Activated naive CD4-positive, alpha-beta T cell treated with anti-CD3 and anti-CD28 coated beads for 36 hours (primary cell): ENCODE measurements at regions not wholly inside any gene's neighbourhood (a gene's known extent, or its start where the extent isn't known, plus 50 kb on each side); places are given as distances from the start of the nearest gene placed in this dataset.
"Not testable (repeated sequence)": the region's sequence is repeated elsewhere in the genome, so short reads cannot be mapped to it uniquely, and the experiment has no call there.

ENCODE experiments used
- CTCF ChIA-PET: fragments of 350-600 bp; sonication (Branson Sonifier 250); formaldehyde crosslinking; loops from one replicate; lab custom pipeline; 2021; ENCODE audit warnings: antibody characterized with exemption; lab: Charles Lee
- DNase-seq: peaks from one replicate; pipeline ENCODE4 v3.0.0-alpha.2; 2020
- H3K27ac Mint-ChIP-seq: one replicate; pipeline ENCODE4 v1.8.0; 2021; ENCODE audit warnings: mild to moderate bottlenecking, mixed read lengths
- H3K27me3 Mint-ChIP-seq: one replicate; pipeline ENCODE4 v1.8.0; 2021; ENCODE audit warnings: low read depth, mixed read lengths
- H3K36me3 Mint-ChIP-seq: one replicate; pipeline ENCODE4 v1.8.0; 2021; ENCODE audit warnings: low read depth, mixed read lengths
- H3K4me1 Mint-ChIP-seq: one replicate; pipeline ENCODE4 v1.8.0; 2021; ENCODE audit warnings: low read depth, mixed read lengths
- H3K4me3 Mint-ChIP-seq: one replicate; pipeline ENCODE4 v1.8.0; 2021; ENCODE audit warnings: mild to moderate bottlenecking, moderate library complexity, mixed read lengths
- H3K9me3 Mint-ChIP-seq: one replicate; pipeline ENCODE4 v1.8.0; 2021; ENCODE audit warnings: mixed read lengths
- intact Hi-C: fragments of 100-400 bp; cut with micrococcal nuclease; formaldehyde crosslinking; loops from one replicate; pipeline ENCODE4 v1.15.1; 2023

DNA sequence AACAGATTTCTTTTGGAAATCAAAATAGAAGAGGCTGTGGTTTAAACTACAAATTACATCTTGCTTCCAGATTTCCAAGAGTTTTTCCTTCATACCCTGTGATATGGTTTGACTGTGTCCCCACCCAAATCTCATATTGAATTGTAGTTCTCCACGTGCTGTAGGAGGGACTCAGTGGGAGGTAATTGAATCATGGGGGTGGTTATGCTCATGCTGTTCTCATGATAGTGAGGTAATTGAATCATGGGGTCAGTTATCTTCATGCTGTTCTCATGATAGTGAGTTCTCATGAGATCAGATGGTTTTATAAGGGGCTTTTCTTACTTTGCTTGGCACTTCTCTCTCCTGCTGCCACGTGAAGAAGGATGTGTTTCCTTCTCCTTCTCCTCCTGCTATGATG lies 687.0 kb upstream of the ZNF608 start:
- Mint-ChIP-seq H3K4me3 (no peak overlapping the region), H3K27me3 (no peaks in the 10 kb centered on the region), H3K36me3 (no peaks in the 10 kb centered on the region), H3K9me3 (no peaks in the 10 kb centered on the region), H3K4me1 (no peaks in the 10 kb centered on the region), H3K27ac (no peak overlapping the region)
- no peak for DNase-seq
- intact Hi-C loops = no loop called here
- CTCF ChIA-PET = no interaction called here

DNA sequence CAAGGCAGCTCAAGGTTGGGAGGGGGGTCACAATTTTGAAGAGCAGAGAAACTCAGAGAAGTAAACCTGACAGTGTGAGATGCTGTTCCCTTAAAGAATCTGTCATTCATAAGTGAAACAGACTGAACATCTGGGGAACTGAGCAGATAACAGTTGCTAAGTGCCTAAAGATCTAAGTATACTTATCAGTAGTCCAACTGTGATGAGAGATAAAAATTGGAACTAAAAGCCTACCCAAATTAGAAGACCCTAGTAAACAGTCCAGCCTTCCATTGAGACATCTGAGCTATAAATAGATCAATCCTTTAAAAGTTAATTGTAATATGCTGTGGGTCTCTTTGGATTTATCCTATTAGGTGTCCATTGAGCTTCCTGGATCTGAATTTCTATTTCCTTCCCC lies 692.8 kb upstream of the ZNF608 start:
- intact Hi-C loops = no loop called here
- no peaks in the 10 kb centered on the region for H3K36me3 Mint-ChIP-seq
- CTCF ChIA-PET = no interaction called here

DNA sequence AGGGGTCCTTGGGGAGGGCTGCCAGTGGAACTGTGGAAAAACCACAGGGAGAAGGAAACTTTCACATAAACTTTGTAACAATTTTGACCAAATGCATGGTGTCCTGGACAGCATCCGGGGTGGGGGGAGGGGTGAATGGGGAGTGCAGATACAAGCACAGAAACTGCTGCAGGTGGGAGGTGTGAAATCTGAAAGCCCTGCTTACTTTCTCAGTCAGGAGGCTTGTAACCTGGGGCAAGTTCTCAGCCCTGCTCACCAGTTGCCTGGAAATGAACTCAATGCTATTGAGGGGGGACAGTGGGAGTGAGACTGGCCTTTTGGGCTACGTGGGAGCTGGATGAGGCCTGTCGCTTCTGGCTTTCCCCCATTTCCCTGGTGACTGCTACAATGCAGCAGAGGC lies 694.5 kb upstream of the ZNF608 start:
- H3K36me3 Mint-ChIP-seq = no peaks in the 10 kb centered on the region

More for the DNA sequence above, 692.8 kb upstream of the ZNF608 start:
- Mint-ChIP-seq H3K4me3 (no peak overlapping the region), H3K9me3 (peaks cover 8% of the 10 kb centered on the region), H3K4me1 (no peaks in the 10 kb centered on the region), H3K27ac (no peak overlapping the region), H3K27me3 (no peaks in the 10 kb centered on the region)
- no peak for DNase-seq

DNA sequence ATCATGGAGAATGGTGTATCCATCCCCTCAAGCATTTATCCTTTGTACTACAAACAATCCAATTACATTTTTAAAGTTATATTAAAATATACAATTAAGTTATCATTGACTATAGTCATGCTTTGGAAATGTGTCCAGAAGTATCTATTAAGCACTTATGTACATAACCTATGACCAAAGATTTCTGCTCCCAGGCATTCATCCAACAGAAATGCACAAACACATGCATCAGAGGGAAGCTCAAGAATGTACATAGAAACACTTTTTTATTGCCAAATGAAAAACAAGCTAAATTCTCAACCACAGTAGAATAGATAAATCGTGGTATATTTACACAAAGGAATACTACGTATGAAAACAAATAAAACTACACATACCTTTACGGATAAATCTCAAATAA lies 700.5 kb upstream of the ZNF608 start:
- intact Hi-C loops = no loop called here
- H3K36me3 Mint-ChIP-seq = no peaks in the 10 kb centered on the region
- H3K9me3 Mint-ChIP-seq = peaks cover 19% of the 10 kb centered on the region
- H3K4me3 Mint-ChIP-seq = no peak overlapping the region
- no peaks in the 10 kb centered on the region for H3K4me1 Mint-ChIP-seq
- CTCF ChIA-PET = no interaction called here
- H3K27ac Mint-ChIP-seq = no peak overlapping the region
- no peaks in the 10 kb centered on the region for H3K27me3 Mint-ChIP-seq
- DNase-seq = no peak

More for the DNA sequence above, 694.5 kb upstream of the ZNF608 start:
- intact Hi-C loops = no loop called here
- no peak for DNase-seq
- Mint-ChIP-seq H3K4me3 (no peak overlapping the region), H3K27me3 (no peaks in the 10 kb centered on the region), H3K9me3 (peaks cover 18% of the 10 kb centered on the region), H3K27ac (no peak overlapping the region), H3K4me1 (no peaks in the 10 kb centered on the region)
- CTCF ChIA-PET = no interaction called here

DNA sequence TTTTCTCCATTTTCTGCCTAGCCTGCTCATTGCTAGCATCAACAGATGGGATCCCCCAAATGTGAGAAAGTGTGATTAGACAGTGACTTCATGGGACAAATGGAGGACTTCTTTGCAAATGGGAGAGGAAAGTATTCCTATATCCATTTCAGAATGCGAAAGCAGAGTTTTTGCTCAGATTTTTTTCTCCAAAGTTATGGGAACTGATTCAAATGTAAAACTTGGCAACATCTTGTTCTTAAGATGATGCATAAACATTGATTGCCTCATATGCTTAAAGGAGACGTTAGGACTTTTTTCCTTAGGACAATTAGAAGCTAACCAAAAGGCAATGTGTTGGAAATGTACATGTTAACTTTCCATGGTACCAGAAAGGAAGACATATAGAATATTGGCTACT lies 704.3 kb upstream of the ZNF608 start:
- no peaks in the 10 kb centered on the region for H3K4me1 Mint-ChIP-seq
- H3K36me3 Mint-ChIP-seq = no peaks in the 10 kb centered on the region
- intact Hi-C loops = no loop called here
- DNase-seq = no peak
- H3K27ac Mint-ChIP-seq = no peak overlapping the region
- H3K4me3 Mint-ChIP-seq = no peak overlapping the region
- peaks cover 5% of the 10 kb centered on the region for H3K9me3 Mint-ChIP-seq
- CTCF ChIA-PET = interaction anchor here (0.6 kb wide), 1 partner anchor 9 kb away, joined by 3 read pairs; no protein-coding TSS in a partner anchor
- H3K27me3 Mint-ChIP-seq = no peaks in the 10 kb centered on the region

DNA sequence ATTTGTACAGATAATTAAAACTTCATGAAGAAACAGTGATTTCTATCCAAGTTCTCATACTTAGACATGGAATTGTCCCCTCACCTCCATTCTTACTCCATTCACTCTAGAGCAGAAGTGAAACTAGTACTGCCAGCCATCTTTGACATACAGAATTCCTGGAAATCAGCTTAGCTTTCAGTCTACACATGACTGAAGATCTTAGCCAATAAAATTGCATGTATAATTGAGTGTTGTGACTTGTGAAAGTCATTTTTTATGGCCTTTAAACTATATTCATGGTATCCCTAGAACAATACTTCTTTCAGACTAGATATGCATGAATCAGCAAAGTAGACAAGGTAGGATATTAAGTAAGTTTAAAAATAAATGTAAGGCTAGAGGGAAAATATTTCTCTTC lies 705.2 kb upstream of the ZNF608 start:
- peaks cover 8% of the 10 kb centered on the region for H3K9me3 Mint-ChIP-seq
- no peak overlapping the region for H3K4me3 Mint-ChIP-seq
- no peaks in the 10 kb centered on the region for H3K4me1 Mint-ChIP-seq
- H3K36me3 Mint-ChIP-seq = no peaks in the 10 kb centered on the region
- no peak for DNase-seq
- CTCF ChIA-PET = no interaction called here
- no peak overlapping the region for H3K27ac Mint-ChIP-seq
- intact Hi-C loops = no loop called here
- H3K27me3 Mint-ChIP-seq = no peaks in the 10 kb centered on the region

DNA sequence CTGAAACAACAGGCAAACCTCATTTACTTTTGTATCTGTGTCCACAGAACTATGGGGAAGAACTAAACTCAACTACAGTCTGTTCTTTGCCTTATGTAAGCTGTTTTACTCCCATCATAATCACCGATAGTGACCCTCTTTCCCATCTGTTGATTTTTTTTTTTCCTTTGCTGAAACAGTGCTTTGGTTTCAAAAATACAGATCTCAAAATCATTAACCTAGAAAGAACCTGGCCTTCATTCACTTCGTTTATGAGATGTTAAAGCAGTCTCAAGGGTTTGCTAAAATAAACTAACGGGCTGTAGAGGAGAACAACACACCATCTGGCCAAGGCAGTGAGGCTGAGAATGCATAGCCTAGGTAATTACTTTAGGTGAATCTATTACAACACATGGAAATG lies 706.6 kb upstream of the ZNF608 start:
- H3K4me3 Mint-ChIP-seq = no peak overlapping the region
- intact Hi-C loops = no loop called here
- CTCF ChIA-PET = no interaction called here

DNA sequence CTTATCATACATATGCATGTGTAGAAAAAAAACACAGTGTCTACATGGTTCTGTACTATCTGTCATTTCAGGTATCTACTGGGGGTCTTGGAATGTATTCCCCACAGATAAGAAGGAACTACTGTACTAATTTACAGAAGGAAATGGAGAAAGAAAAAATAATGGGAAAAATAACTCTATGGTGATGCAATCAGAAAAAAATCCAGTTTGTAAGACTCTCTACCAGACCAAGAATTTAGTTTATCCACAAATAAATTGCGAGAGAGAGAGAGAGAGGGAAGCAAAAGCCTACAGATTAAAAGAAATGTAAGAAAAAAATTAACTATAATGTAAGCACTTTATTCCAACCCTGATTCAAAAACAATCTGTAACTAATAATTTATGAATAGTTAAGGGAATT lies 708.6 kb upstream of the ZNF608 start:
- H3K27me3 Mint-ChIP-seq = no peaks in the 10 kb centered on the region
- H3K9me3 Mint-ChIP-seq = peaks cover 16% of the 10 kb centered on the region
- intact Hi-C loops = no loop called here
- CTCF ChIA-PET = no interaction called here
- H3K27ac Mint-ChIP-seq = no peak overlapping the region
- H3K4me1 Mint-ChIP-seq = no peaks in the 10 kb centered on the region
- no peaks in the 10 kb centered on the region for H3K36me3 Mint-ChIP-seq
- no peak overlapping the region for H3K4me3 Mint-ChIP-seq
- no peak for DNase-seq

More for the DNA sequence above, 706.6 kb upstream of the ZNF608 start:
- Mint-ChIP-seq H3K9me3 (peaks cover 16% of the 10 kb centered on the region), H3K27me3 (no peaks in the 10 kb centered on the region), H3K36me3 (no peaks in the 10 kb centered on the region), H3K27ac (no peak overlapping the region), H3K4me1 (no peaks in the 10 kb centered on the region)
- no peak for DNase-seq

DNA sequence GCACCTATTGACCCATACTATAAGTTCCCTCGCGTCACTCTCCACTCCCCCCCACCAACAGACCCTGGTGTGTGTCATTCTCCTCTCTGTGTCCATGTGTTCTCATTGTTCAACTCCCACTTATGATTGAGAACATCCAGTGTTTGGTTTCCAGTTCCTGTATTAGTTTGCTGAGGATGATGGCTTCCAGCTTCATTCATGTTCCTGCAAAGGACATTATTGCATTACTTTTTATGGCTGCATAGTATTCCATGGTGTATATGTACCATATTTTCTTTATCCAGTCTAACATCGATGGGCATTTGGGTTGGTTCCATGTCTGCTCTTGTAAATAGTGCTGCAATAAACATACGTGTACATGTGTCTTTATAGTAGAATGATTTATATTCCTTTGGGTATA lies 709.6 kb upstream of the ZNF608 start:
- H3K27me3 Mint-ChIP-seq, H3K36me3 Mint-ChIP-seq, H3K27ac Mint-ChIP-seq, H3K4me3 Mint-ChIP-seq, CTCF ChIA-PET, intact Hi-C loops, H3K4me1 Mint-ChIP-seq, DNase-seq: not testable (repeated sequence)
- peaks cover 16% of the 10 kb centered on the region for H3K9me3 Mint-ChIP-seq

DNA sequence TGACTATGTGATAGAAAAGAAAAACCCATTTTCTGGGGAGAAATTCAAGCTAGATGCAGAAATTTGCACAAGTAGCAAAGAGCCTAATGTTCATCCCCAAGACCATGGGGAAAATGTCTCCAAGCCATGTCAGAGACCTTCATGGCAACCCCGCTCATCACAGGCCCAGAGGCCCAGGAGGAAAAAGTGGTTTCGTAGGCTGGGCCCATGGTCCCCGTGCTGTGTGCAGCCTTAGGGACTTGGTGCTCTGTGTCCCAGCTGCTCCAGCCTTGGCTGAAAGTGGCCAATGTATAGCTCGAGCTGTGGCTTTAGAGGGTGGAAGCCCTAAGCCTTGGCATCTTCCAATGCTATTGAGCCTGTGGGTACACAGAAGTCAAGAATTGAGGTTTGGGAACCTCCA lies 711.2 kb upstream of the ZNF608 start:
- no peaks in the 10 kb centered on the region for H3K4me1 Mint-ChIP-seq
- no peaks in the 10 kb centered on the region for H3K36me3 Mint-ChIP-seq
- no peak overlapping the region for H3K27ac Mint-ChIP-seq
- DNase-seq = no peak
- H3K4me3 Mint-ChIP-seq = no peak overlapping the region
- intact Hi-C loops = no loop called here
- H3K27me3 Mint-ChIP-seq = no peaks in the 10 kb centered on the region
- CTCF ChIA-PET = no interaction called here
- peaks cover 16% of the 10 kb centered on the region for H3K9me3 Mint-ChIP-seq

DNA sequence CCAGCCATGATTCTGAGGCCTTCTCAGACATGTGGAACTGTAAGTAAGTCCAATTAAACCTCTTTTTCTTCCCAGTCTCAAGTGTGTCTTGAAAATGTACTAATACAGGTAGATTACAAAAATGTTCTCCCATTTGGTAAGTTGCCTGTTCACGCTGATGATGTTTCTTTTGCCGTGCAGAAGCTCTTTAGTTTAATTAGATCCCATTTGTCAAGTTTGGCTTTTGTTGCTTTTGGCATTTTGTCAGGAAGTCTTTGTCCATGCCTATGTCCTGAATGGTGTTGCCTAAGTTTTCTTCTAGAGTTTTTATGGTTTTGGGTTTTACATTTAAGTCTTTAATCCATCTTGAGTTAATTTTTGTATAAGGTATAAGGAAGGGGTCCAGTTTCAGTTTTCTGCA lies 712.5 kb upstream of the ZNF608 start:
- H3K9me3 Mint-ChIP-seq = peaks cover 15% of the 10 kb centered on the region
- H3K4me1 Mint-ChIP-seq, H3K36me3 Mint-ChIP-seq, H3K27ac Mint-ChIP-seq, H3K27me3 Mint-ChIP-seq, CTCF ChIA-PET, DNase-seq, intact Hi-C loops, H3K4me3 Mint-ChIP-seq: not testable (repeated sequence)

DNA sequence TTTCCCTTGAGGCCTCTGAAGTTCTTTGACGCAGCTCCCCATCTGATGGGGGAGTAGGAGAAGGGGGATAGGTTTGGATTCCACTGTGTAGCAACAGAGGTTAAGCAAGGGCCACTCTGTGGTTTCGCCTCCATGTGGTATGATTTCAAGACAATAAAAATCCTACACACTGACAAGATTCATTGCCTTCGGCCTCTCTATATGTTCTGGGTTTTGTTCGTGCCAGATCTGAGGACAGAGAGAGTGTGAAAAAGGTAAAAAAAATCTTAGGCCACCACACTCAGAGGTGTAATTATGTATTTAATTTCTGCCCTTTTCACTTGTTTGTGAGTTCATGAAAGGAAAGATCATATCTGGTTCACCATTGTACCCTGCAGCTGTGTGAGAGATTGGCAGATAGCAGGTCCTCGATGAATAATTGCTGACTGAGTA lies 715.2 kb upstream of the ZNF608 start:
- Mint-ChIP-seq H3K27me3 (no peaks in the 10 kb centered on the region), H3K4me3 (no peak overlapping the region), H3K4me1 (no peaks in the 10 kb centered on the region), H3K9me3 (peaks cover 9% of the 10 kb centered on the region), H3K27ac (no peak overlapping the region), H3K36me3 (no peaks in the 10 kb centered on the region)
- CTCF ChIA-PET = no interaction called here
- no peak for DNase-seq
- intact Hi-C loops = no loop called here

DNA sequence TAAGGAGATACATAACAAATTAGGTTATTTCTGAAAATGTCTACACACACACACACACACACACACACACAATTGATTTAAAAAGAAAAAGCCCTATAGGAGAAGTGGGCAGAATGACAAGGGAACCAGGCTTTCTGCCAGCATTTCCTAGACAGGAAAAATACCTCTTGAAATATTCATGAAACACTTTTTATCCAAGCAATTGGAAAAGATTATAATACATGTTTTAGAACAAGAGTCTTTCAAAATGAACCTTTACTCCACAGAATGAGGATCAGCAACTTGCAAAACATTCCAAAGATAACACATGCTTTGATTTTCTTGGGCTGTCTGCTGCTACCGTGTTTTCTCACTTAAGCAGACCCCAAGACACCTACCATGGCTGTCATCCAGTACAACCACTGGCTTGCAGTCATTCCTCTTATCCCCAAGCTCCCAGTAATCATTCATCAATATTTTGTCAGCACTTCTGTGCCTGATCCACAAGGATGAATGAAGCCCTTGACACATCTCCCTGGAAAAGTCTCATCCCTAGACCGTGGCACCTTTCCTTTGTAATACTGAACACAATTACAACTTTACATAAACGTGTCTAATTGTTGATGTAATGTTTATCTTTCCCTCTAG lies 717.1 kb upstream of the ZNF608 start:
- no peaks in the 10 kb centered on the region for H3K4me1 Mint-ChIP-seq
- no peak overlapping the region for H3K27ac Mint-ChIP-seq
- DNase-seq = no peak
- H3K36me3 Mint-ChIP-seq = no peaks in the 10 kb centered on the region
- no peak overlapping the region for H3K4me3 Mint-ChIP-seq
- CTCF ChIA-PET = no interaction called here
- intact Hi-C loops = no loop called here
- peaks cover 3% of the 10 kb centered on the region for H3K9me3 Mint-ChIP-seq
- no peaks in the 10 kb centered on the region for H3K27me3 Mint-ChIP-seq
